ENCODE measurements at regions not wholly inside any gene's neighbourhood (a gene's known extent, or its start where the extent isn't known, plus 50 kb on each side); places are given as distances from the start of the nearest gene placed in this dataset.

DNA sequence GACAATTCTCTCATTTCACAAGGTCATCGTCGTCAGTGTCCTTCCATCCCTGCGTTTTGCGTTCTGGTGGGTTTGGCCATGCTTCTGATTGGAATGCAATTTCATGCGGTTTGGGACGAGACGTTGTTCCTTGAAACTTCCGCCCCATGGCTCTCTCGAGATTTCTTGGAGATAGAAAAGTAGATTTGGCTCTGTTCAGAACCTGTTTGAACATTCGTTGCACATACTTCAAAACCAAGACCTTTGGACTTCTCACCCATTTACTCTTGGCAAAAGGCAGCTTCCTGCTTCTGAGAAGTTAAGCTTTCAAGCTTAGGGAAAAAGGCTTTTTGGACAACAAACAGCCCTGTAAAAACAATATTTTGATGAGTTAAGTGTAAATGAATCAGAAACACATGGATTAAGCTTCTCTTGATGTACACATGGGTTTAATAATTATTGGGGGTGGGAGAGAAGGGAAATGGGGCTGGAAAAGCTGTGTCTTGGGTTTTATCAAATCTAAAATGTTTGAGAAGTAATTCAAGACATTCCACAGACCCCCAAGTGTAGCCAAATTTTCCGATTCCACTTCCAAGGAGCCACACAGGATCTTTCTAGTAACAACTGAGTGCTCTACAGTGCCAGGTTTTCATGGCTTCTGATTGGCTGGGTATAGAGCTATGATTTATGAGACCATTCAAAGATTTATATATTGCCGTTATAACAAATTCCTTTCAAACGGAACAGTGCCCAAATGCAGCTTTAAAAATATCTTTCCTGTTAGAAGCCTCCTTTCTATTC, 467.2 kb downstream of the MED13L start:
- TF ChIP-seq GATA2 (IDR thresholded peaks at IDR 0.05; ENCODE audit: low read depth, low read length) (no peak), GATA3 (IDR thresholded peaks at IDR 0.05; ENCODE audit: low read depth, low read length) (no peak)

DNA sequence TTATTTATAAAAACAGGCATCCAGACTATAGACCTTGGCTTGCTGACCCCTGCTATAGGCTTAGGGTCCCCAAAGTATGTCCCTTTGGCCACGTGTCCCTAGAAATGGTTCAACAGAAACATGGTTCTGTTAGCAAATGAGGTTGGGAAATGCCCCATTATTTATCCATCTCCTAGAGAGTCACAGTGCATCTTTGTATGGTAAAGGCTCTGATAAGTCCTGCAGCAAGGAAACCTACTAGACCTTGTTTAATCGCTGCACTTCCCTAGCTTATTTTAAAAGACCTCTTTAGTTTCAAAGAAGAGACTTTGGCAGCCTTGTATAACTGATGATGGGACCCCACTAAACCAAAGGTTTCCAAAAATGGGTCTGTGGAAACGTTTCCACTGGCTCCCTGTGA, 471.5 kb downstream of the MED13L start:
- TF ChIP-seq GATA2 (IDR thresholded peaks at IDR 0.05; ENCODE audit: low read depth, low read length) (no peak), GATA3 (IDR thresholded peaks at IDR 0.05; ENCODE audit: low read depth, low read length) (no peak)

DNA sequence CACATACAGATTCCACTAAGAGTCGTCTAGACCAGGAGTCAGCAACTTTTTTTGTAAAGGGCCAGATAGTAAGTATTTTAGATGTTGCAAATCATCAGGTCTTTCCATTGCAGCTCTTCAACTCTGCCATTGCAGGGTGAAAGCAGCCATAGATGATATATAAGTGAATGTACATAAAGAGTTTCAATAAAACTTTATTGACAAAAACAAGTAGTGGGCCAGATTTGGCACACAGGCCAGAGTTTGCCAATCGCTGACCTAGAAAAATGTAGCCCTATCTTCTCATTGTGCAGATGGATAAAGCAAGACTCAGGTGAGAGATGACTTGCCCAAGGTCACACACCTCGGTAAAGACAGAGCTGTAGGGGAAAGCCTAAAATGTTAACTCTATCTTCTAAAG, 474.7 kb downstream of the MED13L start:
- TF ChIP-seq GATA3 (IDR thresholded peaks at IDR 0.05; ENCODE audit: low read depth, low read length) = no peak
- TF ChIP-seq GATA2 (IDR thresholded peaks at IDR 0.05; ENCODE audit: low read depth, low read length) = no peak

DNA sequence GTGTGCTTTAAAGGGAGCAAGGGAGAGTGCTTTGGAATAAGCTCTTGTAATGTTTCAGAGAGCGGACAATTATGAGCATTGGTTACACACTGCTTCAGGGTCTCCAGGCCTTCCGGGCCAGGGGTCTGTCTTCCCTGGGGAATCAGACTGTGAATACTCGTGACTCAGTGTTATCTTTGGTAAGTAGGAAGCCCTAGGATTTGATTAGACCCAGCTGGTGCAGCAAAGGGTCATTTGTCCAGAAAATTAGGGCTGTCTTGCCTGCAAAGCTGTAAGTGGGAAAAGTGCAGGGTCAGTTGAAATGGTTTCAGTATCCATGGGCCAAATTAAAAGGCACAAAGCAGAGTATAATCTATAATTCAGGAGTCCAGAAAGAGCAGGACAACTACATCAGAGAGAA, 475.6 kb downstream of the MED13L start:
- TF ChIP-seq GATA3 (IDR thresholded peaks at IDR 0.05; ENCODE audit: low read depth, low read length) = no peak
- TF ChIP-seq GATA2 (IDR thresholded peaks at IDR 0.05; ENCODE audit: low read depth, low read length) = no peak

DNA sequence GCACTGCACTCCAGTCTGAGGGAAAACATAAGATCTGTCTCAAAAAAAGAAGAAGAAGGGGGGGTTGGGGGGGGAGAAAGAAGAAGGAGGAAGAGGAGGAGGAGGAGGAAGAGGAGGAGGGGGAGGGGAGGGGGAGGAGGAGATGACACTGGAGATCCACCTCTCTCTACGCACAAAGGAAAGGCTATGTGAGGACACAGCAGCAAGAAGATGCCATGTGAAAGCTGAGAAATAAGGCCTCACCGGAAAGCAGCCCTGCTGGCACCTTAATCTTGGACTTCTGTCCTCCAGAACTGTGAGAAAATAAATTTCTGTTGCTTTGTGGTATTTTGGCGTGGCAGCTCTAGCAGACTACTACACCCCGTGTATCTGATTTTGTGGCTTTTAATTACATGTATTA, 477.9 kb downstream of the MED13L start:
- TF ChIP-seq GATA3 (IDR thresholded peaks at IDR 0.05; ENCODE audit: low read depth, low read length) (no peak), GATA2 (IDR thresholded peaks at IDR 0.05; ENCODE audit: low read depth, low read length) (no peak)

DNA sequence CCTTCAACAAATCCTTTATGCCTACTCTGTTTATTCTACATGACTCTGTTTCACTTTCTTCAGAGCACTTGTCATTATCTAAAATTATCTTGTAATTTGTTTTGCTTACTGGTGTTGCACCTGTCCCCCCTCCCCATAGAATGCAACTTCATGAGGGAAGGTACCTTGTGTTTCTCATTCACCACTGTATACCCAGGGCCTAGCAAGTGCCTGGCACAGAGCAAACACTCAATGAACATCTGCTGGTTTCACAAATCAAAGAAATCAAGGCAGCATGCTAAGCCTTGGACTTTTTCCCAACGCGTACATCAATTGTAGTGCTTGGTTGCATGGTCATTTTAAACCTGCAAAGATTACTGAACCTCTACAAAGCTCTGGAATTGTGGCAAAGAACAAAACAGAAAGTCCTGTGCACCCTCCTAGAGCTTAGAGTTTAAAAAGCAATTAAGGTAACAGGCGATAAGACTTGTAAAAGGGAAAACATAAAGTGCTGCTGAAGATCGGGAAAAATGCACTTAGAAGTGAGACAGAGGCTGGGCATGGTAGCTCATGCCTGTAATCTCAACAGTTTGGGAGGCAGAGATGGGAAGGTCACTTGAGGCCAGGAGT, 479.1 kb downstream of the MED13L start:
- TF ChIP-seq GATA3 (IDR thresholded peaks at IDR 0.05; ENCODE audit: low read depth, low read length) (no peak), GATA2 (IDR thresholded peaks at IDR 0.05; ENCODE audit: low read depth, low read length) (no peak)

DNA sequence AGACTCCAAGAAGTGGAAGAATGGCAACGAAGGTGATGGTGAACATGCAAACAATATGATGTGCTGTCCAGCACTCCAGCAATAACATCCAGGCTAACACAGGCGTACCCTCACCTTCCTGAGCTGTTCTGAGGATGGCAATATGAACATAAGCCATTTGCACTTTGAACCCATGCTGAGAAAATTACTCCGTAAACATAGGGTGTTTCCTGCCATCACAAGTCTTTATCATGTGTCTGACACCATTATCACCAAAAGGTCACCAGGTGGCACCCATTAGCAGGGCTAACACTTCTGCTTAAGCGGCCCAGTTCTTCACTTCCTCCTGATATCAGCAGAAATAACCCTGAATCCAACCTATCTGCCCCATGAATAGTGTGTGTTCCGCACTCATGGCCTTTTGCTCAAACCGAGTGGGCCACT, 482.8 kb downstream of the MED13L start:
- TF ChIP-seq GATA2 (IDR thresholded peaks at IDR 0.05; ENCODE audit: low read depth, low read length) (no peak), GATA3 (IDR thresholded peaks at IDR 0.05; ENCODE audit: low read depth, low read length) (no peak)

DNA sequence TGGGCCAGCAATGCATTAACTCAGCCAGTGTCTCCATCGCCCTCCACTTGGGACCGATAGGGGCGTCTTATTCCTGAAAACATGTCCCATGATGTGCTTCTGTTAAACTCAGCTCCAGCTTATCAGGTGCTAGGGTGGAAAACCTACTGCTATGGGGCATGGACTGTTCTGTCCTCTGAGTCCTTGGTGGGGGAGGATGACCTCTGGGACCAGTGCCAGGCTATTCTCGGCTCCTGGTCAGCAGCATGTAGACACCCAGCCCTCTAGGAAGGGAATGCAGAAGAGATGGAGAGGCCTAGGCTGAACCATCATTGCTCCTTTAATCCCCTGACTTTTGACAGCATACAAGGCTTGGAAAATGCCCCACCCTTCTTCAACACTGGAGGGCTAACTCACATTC, 486.2 kb downstream of the MED13L start:
- no peak for TF ChIP-seq GATA3 (IDR thresholded peaks at IDR 0.05; ENCODE audit: low read depth, low read length)

DNA sequence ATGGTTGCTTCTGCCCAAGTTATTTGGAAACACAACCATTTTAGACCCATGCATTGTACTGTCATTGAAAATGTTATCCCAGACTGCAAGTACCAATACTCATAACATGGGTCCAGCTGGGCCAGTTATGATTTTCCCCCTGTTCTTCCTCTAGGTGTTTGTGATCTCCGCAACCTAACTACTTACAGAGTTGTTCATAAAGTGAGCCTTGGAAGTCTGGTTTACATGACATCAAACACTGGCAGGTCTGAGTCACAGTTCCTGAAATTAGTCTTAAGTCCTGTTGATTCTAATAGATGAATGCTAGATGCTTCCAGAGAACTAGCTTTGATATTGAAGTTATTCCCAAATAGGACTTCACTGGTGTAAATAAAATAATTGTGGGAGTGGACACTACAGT, 487.0 kb downstream of the MED13L start:
- TF ChIP-seq GATA2 (IDR thresholded peaks at IDR 0.05; ENCODE audit: low read depth, low read length) = no peak
- no peak for TF ChIP-seq GATA3 (IDR thresholded peaks at IDR 0.05; ENCODE audit: low read depth, low read length)

DNA sequence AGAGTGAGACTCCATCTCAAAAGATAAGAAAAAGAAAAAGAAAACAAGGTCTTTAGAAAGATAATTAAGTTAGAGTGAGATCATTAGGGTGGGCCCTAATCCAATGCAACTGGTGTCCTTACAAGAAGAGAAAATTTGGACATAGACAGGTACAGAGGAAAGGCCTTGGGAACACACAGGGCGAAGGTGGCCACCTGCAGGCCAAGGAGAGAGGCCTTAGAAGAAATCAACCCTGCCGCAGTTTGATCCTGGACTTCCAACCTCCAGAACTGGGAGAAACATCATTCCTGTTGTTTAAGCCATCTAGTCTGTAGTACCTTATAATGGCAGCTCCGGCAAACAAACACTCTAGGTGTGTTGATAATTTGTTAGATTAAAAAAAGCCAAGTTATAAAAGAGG, 491.9 kb downstream of the MED13L start:
- TF ChIP-seq GATA2 (IDR thresholded peaks at IDR 0.05; ENCODE audit: low read depth, low read length) (no peak), GATA3 (IDR thresholded peaks at IDR 0.05; ENCODE audit: low read depth, low read length) (no peak)

DNA sequence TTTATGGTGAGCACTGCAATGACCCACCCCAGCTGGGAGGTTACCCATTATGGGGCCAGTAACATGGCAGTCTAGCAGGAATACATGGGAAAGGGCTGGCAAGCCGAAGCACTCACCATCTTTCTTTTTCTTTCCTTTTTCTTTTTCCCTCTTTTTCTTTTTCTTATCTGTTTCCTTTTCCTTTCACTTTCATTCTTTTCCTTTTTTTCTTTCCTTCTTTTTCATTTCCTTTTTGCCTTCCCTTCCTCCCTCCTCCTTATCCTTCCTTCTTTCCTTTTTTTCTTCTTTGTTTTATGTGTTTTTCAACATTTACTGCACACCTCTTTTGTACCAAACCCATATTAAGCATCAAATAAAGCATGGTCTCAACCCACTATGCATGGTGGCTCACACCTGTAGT, 501.1 kb downstream of the MED13L start:
- TF ChIP-seq GATA3 (IDR thresholded peaks at IDR 0.05; ENCODE audit: low read depth, low read length) = no peak
- TF ChIP-seq GATA2 (IDR thresholded peaks at IDR 0.05; ENCODE audit: low read depth, low read length) = no peak

DNA sequence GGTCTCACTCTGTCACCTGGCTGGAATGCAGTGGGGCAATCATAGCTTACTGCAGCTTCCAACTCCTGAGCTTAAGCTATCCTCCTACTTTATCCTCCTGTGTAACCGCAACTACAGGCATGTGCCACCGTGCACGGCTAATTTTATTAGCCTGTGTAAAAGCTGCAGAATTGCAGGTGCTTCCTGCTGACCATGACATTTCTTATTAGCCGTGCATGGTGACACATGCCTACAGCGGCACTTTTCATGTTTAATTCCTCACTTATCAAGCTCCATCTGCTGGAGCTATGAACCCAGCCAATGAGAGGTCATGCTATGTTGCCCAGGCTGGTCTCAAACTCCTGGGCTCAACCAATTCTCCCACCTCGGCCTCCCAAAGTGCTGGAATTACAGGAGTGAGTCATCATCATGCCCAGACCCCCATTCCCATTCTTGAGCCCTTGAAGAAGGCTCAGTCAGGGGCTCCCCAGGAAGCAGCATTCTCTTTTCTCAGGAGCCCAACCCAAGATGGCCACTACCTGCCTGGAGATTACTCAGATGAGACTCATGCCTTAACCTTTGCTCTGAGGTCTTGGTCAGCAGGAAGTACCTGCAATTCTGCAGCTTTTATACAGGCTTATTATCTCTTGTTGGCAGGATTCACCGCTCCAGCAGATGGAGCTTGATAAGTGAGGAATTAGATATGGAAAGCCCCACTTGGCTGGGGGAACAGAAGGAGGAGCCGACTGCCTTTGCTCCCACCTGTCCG, 503.2 kb downstream of the MED13L start:
- TF ChIP-seq GATA2 (IDR thresholded peaks at IDR 0.05; ENCODE audit: low read depth, low read length) (no peak), GATA3 (IDR thresholded peaks at IDR 0.05; ENCODE audit: low read depth, low read length) (no peak)

DNA sequence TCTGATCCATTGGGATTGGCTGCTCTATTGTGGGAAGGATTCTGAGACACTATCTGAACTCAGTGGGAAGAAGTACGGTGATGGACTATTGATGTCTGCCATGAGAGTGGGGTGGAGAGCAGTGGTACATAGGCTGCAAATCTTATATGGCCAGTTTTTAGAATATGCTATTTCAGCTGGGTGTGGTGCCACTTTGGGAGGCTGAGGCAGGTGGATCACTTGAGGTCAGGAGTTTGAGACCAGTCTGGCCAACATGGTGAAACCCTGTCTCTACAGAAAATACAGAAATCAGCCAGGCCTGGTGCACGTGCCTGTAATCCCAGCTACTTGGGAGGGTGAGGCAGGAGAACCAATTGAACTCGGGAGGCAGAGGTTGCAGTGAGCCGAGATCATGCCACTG, 505.9 kb downstream of the MED13L start:
- TF ChIP-seq GATA3 (IDR thresholded peaks at IDR 0.05; ENCODE audit: low read depth, low read length) = no peak
- no peak for TF ChIP-seq GATA2 (IDR thresholded peaks at IDR 0.05; ENCODE audit: low read depth, low read length)

DNA sequence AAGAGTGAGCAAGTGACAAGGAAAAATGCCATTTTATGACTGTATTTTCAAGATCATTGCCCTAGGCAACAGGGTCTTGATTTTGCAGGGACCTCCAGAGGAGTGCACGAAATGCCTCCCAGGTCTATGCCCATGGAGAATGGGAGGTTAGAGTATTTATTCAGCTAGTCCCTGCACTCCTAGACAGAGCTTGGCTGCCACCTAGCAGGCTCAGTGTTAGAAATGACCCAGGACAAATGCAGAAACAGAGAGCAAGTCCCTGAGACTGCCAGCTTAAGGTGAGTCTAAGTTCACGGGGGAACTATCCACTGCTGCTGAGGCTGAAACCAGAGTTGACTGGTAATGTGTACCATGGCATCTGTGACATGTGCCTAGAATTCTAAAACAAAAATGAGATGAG, 506.4 kb downstream of the MED13L start:
- TF ChIP-seq GATA2 (IDR thresholded peaks at IDR 0.05; ENCODE audit: low read depth, low read length) (no peak), GATA3 (IDR thresholded peaks at IDR 0.05; ENCODE audit: low read depth, low read length) (no peak)

DNA sequence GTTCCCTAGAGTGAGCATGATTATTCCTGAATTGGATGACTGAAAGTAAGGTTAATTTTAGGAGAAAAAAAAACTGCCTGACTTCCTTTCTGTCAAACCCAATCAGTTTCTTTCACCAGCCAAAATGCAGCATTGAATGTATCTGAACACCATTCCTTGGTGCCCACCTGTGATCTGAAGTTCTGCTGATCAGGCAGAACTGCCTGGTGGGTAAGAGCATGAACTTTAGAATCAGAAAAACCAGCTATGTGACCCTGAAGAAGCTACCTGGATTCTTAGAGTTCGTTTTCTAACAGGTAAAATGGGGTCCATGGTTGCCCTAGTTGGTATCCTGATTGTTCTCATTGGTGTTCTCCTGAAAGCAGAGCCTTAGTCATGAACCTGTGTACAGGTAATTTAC, 506.9 kb downstream of the MED13L start:
- TF ChIP-seq GATA2 (IDR thresholded peaks at IDR 0.05; ENCODE audit: low read depth, low read length) (no peak), GATA3 (IDR thresholded peaks at IDR 0.05; ENCODE audit: low read depth, low read length) (no peak)
